ENCODE measurements at regions not wholly inside any gene's neighbourhood (a gene's known extent, or its start where the extent isn't known, plus 50 kb on each side); places are given as distances from the start of the nearest gene placed in this dataset.

GRCh38 chr3:177687291-177687690 is 490.0 kb upstream of the TBL1XR1 start:
- H3K27me3 ChIP-seq (ENCODE audit: low read length) = no peaks in the 10 kb centered on the region
- no peaks in the 10 kb centered on the region for H3K9me2 ChIP-seq (replicated peaks; ENCODE audit: low read length)
- no peaks in the 10 kb centered on the region for H3K4me1 ChIP-seq (ENCODE audit: insufficient read depth, low read length)
- no peaks in the 10 kb centered on the region for H4K20me1 ChIP-seq (ENCODE audit: low read length)
- BruUV-seq (replicated peaks) = no TSS peak
- ChIA-PET POLR2A (ENCODE audit: unreplicated experiment) (no interaction called here), CTCF (no interaction called here)
- TF ChIP-seq EZH2phosphoT487 (IDR thresholded peaks at IDR 0.05; ENCODE audit: borderline replicate concordance, low read length) (no peak), EZH2 (IDR thresholded peaks at IDR 0.05; ENCODE audit: low read length, unreplicated experiment) (no peak), CTCF (conservative IDR thresholded peaks at IDR 0.05; ENCODE audit: low read depth, low read length) (no peak)
- H3K79me2 ChIP-seq (ENCODE audit: low read length) = no peaks in the 10 kb centered on the region
- no peak overlapping the region for H3K27ac ChIP-seq (ENCODE audit: low read length)
- H2AFZ ChIP-seq (ENCODE audit: low read length) = no peak overlapping the region
- no peak overlapping the region for H3K9ac ChIP-seq (ENCODE audit: low read length)
- no peak overlapping the region for H3K4me2 ChIP-seq (ENCODE audit: low read length)
- no peaks in the 10 kb centered on the region for H3F3A ChIP-seq (ENCODE audit: low read length, unreplicated experiment)
- ATAC-seq (no peak), DNase-seq (no peak)
- intact Hi-C loops (cut with micrococcal nuclease) = no loop called here
- no peaks in the 10 kb centered on the region for H3K36me3 ChIP-seq (ENCODE audit: low read depth, low read length)
- no peaks in the 10 kb centered on the region for H3K9me3 ChIP-seq (ENCODE audit: low read length)
- H3K4me3 ChIP-seq (ENCODE audit: low read length) = no peak overlapping the region

GRCh38 chr3:177688152-177688551 is 490.9 kb upstream of the TBL1XR1 start:
- Histone ChIP-seq H3K9me3 (ENCODE audit: low read length) (no peaks in the 10 kb centered on the region), H3K79me2 (ENCODE audit: low read length) (no peaks in the 10 kb centered on the region), H3K36me3 (ENCODE audit: low read depth, low read length) (no peaks in the 10 kb centered on the region), H4K20me1 (ENCODE audit: low read length) (no peaks in the 10 kb centered on the region), H3F3A (ENCODE audit: low read length, unreplicated experiment) (no peaks in the 10 kb centered on the region), H3K27ac (ENCODE audit: low read length) (no peak overlapping the region), H2AFZ (ENCODE audit: low read length) (no peak overlapping the region), H3K9ac (ENCODE audit: low read length) (no peak overlapping the region), H3K9me2 (replicated peaks; ENCODE audit: low read length) (no peaks in the 10 kb centered on the region), H3K4me3 (ENCODE audit: low read length) (no peak overlapping the region), H3K27me3 (ENCODE audit: low read length) (no peaks in the 10 kb centered on the region), H3K4me2 (ENCODE audit: low read length) (no peak overlapping the region), H3K4me1 (ENCODE audit: insufficient read depth, low read length) (no peaks in the 10 kb centered on the region)
- DNase-seq (no peak), ATAC-seq (no peak)
- intact Hi-C loops (cut with micrococcal nuclease) = no loop called here
- CTCF ChIA-PET = no interaction called here
- POLR2A ChIA-PET (ENCODE audit: unreplicated experiment) = no interaction called here
- no TSS peak for BruUV-seq (replicated peaks)
- TF ChIP-seq EZH2 (IDR thresholded peaks at IDR 0.05; ENCODE audit: low read length, unreplicated experiment) (no peak), CTCF (conservative IDR thresholded peaks at IDR 0.05; ENCODE audit: low read depth, low read length) (no peak), EZH2phosphoT487 (IDR thresholded peaks at IDR 0.05; ENCODE audit: borderline replicate concordance, low read length) (no peak)

GRCh38 chr3:177689077-177689476 is 491.8 kb upstream of the TBL1XR1 start:
- no peaks in the 10 kb centered on the region for H4K20me1 ChIP-seq (ENCODE audit: low read length)
- H3K9me3 ChIP-seq (ENCODE audit: low read length) = no peaks in the 10 kb centered on the region
- H3K9me2 ChIP-seq (replicated peaks; ENCODE audit: low read length) = no peaks in the 10 kb centered on the region
- ATAC-seq = no peak
- no peak for TF ChIP-seq EZH2phosphoT487 (IDR thresholded peaks at IDR 0.05; ENCODE audit: borderline replicate concordance, low read length)
- TF ChIP-seq CTCF (conservative IDR thresholded peaks at IDR 0.05; ENCODE audit: low read depth, low read length) = no peak
- TF ChIP-seq EZH2 (IDR thresholded peaks at IDR 0.05; ENCODE audit: low read length, unreplicated experiment) = no peak
- no peak overlapping the region for H3K9ac ChIP-seq (ENCODE audit: low read length)
- no peak overlapping the region for H3K27ac ChIP-seq (ENCODE audit: low read length)
- DNase-seq = no peak
- no peak overlapping the region for H3K4me2 ChIP-seq (ENCODE audit: low read length)
- no peaks in the 10 kb centered on the region for H3K27me3 ChIP-seq (ENCODE audit: low read length)
- H3K4me1 ChIP-seq (ENCODE audit: insufficient read depth, low read length) = no peaks in the 10 kb centered on the region
- H2AFZ ChIP-seq (ENCODE audit: low read length) = no peak overlapping the region
- H3F3A ChIP-seq (ENCODE audit: low read length, unreplicated experiment) = no peaks in the 10 kb centered on the region
- no TSS peak for BruUV-seq (replicated peaks)
- no peak overlapping the region for H3K4me3 ChIP-seq (ENCODE audit: low read length)
- H3K79me2 ChIP-seq (ENCODE audit: low read length) = no peaks in the 10 kb centered on the region
- intact Hi-C loops (cut with micrococcal nuclease) = no loop called here
- no peaks in the 10 kb centered on the region for H3K36me3 ChIP-seq (ENCODE audit: low read depth, low read length)
- POLR2A ChIA-PET (ENCODE audit: unreplicated experiment) = no interaction called here
- CTCF ChIA-PET = no interaction called here

Measured in PC-3 (cell line).